GM12873 (cell line): ENCODE measurements at regions not wholly inside any gene's neighbourhood (a gene's known extent, or its start where the extent isn't known, plus 50 kb on each side); places are given as distances from the start of the nearest gene placed in this dataset.

ENCODE experiments used
- CTCF ChIP-seq: IDR thresholded peaks from 2 replicates; pipeline ENCODE4 v1.5.1; 2012; ENCODE audit warnings: low read depth, mild to moderate bottlenecking, moderate library complexity, low read length, control low read depth; ENCODE audit not compliant: insufficient read depth; ENCODE audit errors: missing control alignments

GRCh38 chr1:187996780-187997179 lies 1168.0 kb downstream of the PLA2G4A start:
- no peak for TF ChIP-seq CTCF

GRCh38 chr1:187999973-188000372 lies 1171.2 kb downstream of the PLA2G4A start:
- no peak for TF ChIP-seq CTCF

- TF ChIP-seq CTCF, result no peak
Observed at GRCh38 chr1:188004849-188005248, 1176.1 kb downstream of the PLA2G4A start.

GRCh38 chr1:188006354-188006753 lies 1177.6 kb downstream of the PLA2G4A start:
- no peak for TF ChIP-seq CTCF

GRCh38 chr1:188017921-188018320 lies 1189.2 kb downstream of the PLA2G4A start:
- no peak for TF ChIP-seq CTCF

- no peak for TF ChIP-seq CTCF
Observed at GRCh38 chr1:188022661-188023060, 1193.9 kb downstream of the PLA2G4A start.

- TF ChIP-seq CTCF, result no peak
Observed at GRCh38 chr1:188023206-188023605, 1194.5 kb downstream of the PLA2G4A start.
